ENCODE measurements at regions not wholly inside any gene's neighbourhood (a gene's known extent, or its start where the extent isn't known, plus 50 kb on each side); places are given as distances from the start of the nearest gene placed in this dataset.

GRCh38 chr3:13222891-13223573 is 149.8 kb upstream of the IQSEC1 start:
- intact Hi-C loops (cut with micrococcal nuclease; ENCODE audit: unreplicated experiment) (no loop called here), in situ Hi-C loops (cut with MboI) (no loop called here)
- no peak for FAIRE-seq
- Histone ChIP-seq H2AFZ (ENCODE audit: control insufficient read depth, low read depth, low read length) (no peak overlapping the region), H3K27ac (ENCODE audit: control insufficient read depth, insufficient read depth) (no peak overlapping the region), H3K4me2 (ENCODE audit: control insufficient read depth, insufficient read depth) (no peak overlapping the region), H4K20me1 (ENCODE audit: control insufficient read depth, insufficient read depth) (no peaks in the 10 kb centered on the region), H3K9me3 (replicated peaks; ENCODE audit: control insufficient read depth, insufficient read depth, low read length) (no peaks in the 10 kb centered on the region), H3K27me3 (replicated peaks in 1 of 2; ENCODE audit: control insufficient read depth in 2 of 2, insufficient read depth in 2 of 2, low read length in 1 of 2) (no peaks in the 10 kb centered on the region), H3K36me3 (ENCODE audit: control insufficient read depth in 2 of 2, insufficient read depth in 2 of 2, low read length in 1 of 2) (no peaks in the 10 kb centered on the region), H3K79me2 (ENCODE audit: control insufficient read depth, insufficient read depth, low read length) (no peaks in the 10 kb centered on the region), H3K9ac (ENCODE audit: control insufficient read depth, insufficient read depth, low read length) (no peak overlapping the region), H3K4me1 (ENCODE audit: control insufficient read depth, insufficient read depth, low read length) (no peaks in the 10 kb centered on the region), H3K4me3 (no peak overlapping the region)
- no peak for ATAC-seq
- no peak for DNase-seq (ENCODE audit: low read depth, low spot score)
- ChIA-PET SMC1A (ENCODE audit: uncharacterized antibody, unreplicated experiment) (interaction anchor here (0.9 kb wide), 1 partner anchor 229 kb away, joined by 3 read pairs; no protein-coding TSS in a partner anchor), POLR2A (no interaction called here), RAD21 (ENCODE audit: unreplicated experiment) (no interaction called here), CTCF (interaction anchor here (0.7 kb wide), 1 partner anchor 131 kb away, joined by 4 read pairs; no protein-coding TSS in a partner anchor)
- 52% methylated on average over 10 of the region's 10 CpGs for WGBS (ENCODE audit: insufficient coverage, insufficient replicate concordance, low lambda C conversion rate, missing lambda C conversion rate)
- BruUV-seq (replicated peaks): no TSS peak
- TF ChIP-seq RAD21 (IDR thresholded peaks at IDR 0.05; ENCODE audit: insufficient read depth, low read depth, low read length): no peak
- no peak for TF ChIP-seq MTA2 (IDR thresholded peaks at IDR 0.05; ENCODE audit: low read depth)
- TF ChIP-seq RBBP5 (conservative IDR thresholded peaks at IDR 0.05): no peak
- TF ChIP-seq SREBF1 (IDR thresholded peaks at IDR 0.05; ENCODE audit: low read length): no peak
- no peak for TF ChIP-seq ZBTB33 (IDR thresholded peaks at IDR 0.05)
- TF ChIP-seq EGR1 (IDR thresholded peaks at IDR 0.05; ENCODE audit: borderline replicate concordance in 1 of 2, low read depth in 2 of 2, low read length in 2 of 2): no peak
- no peak for TF ChIP-seq HDAC6 (IDR thresholded peaks at IDR 0.05; ENCODE audit: unreplicated experiment)
- TF ChIP-seq SMAD5 (IDR thresholded peaks at IDR 0.05; ENCODE audit: low read depth): no peak
- no peak for TF ChIP-seq WRNIP1 (IDR thresholded peaks at IDR 0.05; ENCODE audit: borderline replicate concordance, low read depth, low read length)
- TF ChIP-seq BACH1 (IDR thresholded peaks at IDR 0.05; ENCODE audit: borderline replicate concordance): no peak
- TF ChIP-seq, protein P1, sequence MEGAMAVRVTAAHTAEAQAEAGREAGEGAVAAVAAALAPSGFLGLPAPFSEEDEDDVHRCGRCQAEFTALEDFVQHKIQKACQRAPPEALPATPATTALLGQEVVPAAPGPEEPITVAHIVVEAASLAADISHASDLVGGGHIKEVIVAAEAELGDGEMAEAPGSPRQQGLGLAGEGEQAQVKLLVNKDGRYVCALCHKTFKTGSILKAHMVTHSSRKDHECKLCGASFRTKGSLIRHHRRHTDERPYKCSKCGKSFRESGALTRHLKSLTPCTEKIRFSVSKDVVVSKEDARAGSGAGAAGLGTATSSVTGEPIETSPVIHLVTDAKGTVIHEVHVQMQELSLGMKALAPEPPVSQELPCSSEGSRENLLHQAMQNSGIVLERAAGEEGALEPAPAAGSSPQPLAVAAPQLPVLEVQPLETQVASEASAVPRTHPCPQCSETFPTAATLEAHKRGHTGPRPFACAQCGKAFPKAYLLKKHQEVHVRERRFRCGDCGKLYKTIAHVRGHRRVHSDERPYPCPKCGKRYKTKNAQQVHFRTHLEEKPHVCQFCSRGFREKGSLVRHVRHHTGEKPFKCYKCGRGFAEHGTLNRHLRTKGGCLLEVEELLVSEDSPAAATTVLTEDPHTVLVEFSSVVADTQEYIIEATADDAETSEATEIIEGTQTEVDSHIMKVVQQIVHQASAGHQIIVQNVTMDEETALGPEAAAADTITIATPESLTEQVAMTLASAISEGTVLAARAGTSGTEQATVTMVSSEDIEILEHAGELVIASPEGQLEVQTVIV (IDR thresholded peaks at IDR 0.05; ENCODE audit: borderline replicate concordance, partially characterized antibody): no peak
- TF ChIP-seq NBN (IDR thresholded peaks at IDR 0.05): no peak
- TF ChIP-seq HDAC2 (IDR thresholded peaks at IDR 0.05): no peak
- TF ChIP-seq, protein P2, sequence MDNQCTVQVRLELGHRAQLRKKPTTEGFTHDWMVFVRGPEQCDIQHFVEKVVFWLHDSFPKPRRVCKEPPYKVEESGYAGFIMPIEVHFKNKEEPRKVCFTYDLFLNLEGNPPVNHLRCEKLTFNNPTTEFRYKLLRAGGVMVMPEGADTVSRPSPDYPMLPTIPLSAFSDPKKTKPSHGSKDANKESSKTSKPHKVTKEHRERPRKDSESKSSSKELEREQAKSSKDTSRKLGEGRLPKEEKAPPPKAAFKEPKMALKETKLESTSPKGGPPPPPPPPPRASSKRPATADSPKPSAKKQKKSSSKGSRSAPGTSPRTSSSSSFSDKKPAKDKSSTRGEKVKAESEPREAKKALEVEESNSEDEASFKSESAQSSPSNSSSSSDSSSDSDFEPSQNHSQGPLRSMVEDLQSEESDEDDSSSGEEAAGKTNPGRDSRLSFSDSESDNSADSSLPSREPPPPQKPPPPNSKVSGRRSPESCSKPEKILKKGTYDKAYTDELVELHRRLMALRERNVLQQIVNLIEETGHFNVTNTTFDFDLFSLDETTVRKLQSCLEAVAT (IDR thresholded peaks at IDR 0.05): no peak
- TF ChIP-seq STAT3 (IDR thresholded peaks at IDR 0.05; ENCODE audit: low read depth, low read length): no peak
- TF ChIP-seq, protein P3, sequence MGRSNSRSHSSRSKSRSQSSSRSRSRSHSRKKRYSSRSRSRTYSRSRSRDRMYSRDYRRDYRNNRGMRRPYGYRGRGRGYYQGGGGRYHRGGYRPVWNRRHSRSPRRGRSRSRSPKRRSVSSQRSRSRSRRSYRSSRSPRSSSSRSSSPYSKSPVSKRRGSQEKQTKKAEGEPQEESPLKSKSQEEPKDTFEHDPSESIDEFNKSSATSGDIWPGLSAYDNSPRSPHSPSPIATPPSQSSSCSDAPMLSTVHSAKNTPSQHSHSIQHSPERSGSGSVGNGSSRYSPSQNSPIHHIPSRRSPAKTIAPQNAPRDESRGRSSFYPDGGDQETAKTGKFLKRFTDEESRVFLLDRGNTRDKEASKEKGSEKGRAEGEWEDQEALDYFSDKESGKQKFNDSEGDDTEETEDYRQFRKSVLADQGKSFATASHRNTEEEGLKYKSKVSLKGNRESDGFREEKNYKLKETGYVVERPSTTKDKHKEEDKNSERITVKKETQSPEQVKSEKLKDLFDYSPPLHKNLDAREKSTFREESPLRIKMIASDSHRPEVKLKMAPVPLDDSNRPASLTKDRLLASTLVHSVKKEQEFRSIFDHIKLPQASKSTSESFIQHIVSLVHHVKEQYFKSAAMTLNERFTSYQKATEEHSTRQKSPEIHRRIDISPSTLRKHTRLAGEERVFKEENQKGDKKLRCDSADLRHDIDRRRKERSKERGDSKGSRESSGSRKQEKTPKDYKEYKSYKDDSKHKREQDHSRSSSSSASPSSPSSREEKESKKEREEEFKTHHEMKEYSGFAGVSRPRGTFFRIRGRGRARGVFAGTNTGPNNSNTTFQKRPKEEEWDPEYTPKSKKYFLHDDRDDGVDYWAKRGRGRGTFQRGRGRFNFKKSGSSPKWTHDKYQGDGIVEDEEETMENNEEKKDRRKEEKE (IDR thresholded peaks at IDR 0.05): no peak
- no peak for TF ChIP-seq IRF4 (IDR thresholded peaks at IDR 0.05; ENCODE audit: low read depth, low read length)
